ENCODE measurements at regions not wholly inside any gene's neighbourhood (a gene's known extent, or its start where the extent isn't known, plus 50 kb on each side); places are given as distances from the start of the nearest gene placed in this dataset.

DNA sequence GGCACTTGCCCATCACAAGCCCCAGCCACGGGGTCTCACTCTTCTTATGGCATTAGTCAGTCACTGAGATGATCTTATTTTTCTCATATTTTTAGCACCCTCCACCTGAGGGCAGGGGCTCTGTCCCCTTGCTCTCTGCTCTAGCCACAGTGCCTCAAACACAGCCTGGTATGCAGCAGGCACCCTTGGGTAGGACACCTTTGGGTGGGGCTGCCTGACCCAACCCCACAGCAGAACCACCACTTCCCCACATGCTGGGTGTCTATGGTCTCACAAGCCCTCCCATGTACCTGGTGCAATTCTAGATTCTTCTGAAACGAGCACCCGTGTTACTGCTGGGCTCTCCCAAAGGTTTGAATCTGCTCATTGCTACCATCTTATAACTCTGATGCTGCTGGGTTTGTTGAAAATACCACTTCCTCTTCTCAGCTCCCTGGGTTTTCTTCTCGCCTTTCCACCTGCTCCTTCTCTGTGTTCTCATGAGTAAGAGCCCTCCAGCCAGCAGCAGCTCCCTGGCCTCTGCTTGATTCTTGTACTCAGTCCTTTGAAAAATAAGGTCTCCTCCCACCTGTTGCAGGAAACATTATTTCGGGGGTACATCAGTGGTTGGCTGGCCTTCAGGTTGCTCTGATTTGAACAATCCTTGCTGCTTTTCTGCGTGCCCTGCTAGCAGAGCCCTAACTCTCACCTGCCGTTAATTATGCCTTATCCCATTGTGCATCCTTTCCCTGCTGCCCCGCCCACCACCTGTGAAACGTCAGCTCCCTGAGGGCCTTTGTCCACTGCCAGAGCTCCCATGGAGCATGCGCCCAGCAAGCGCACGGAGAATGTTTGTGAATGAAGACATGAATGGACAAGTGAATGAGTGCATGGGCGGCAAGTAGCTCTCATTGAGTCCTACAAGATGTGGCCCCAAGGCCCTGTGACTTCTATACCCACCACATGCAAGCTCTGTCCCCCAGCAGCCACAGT lies 1181.6 kb downstream of the TBC1D22A start:
- TF ChIP-seq RAD21 (IDR thresholded peaks at IDR 0.05; ENCODE audit: low read length) (no peak), SMC3 (IDR thresholded peaks at IDR 0.05; ENCODE audit: low read depth, low read length) (no peak)
- TF ChIP-seq, protein P1, sequence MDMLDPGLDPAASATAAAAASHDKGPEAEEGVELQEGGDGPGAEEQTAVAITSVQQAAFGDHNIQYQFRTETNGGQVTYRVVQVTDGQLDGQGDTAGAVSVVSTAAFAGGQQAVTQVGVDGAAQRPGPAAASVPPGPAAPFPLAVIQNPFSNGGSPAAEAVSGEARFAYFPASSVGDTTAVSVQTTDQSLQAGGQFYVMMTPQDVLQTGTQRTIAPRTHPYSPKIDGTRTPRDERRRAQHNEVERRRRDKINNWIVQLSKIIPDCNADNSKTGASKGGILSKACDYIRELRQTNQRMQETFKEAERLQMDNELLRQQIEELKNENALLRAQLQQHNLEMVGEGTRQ (IDR thresholded peaks at IDR 0.05; ENCODE audit: low read depth, low read length) = no peak
- Histone ChIP-seq H3K27ac (ENCODE audit: insufficient read depth, low read length) (no peak overlapping the region), H3K4me2 (ENCODE audit: low read depth, low read length) (no peak overlapping the region), H2BK5ac (ENCODE audit: low read depth, low read length, poor library complexity, severe bottlenecking) (no peak overlapping the region), H3K36me3 (ENCODE audit: control insufficient read depth, insufficient read depth, low read length) (no peaks in the 10 kb centered on the region), H3K79me1 (ENCODE audit: low read depth in 1 of 2, low read length in 2 of 2) (no peaks in the 10 kb centered on the region), H3K4ac (ENCODE audit: low read depth, low read length) (no peak overlapping the region), H3K9ac (ENCODE audit: low read depth, low read length) (no peak overlapping the region), H4K20me1 (ENCODE audit: insufficient read depth, low read length) (no peaks in the 10 kb centered on the region), H3K9me1 (ENCODE audit: insufficient read depth, low read length) (no peaks in the 10 kb centered on the region), H2BK120ac (ENCODE audit: low read depth, low read length) (no peak overlapping the region), H2AK5ac (ENCODE audit: low read depth, low read length) (no peak overlapping the region), H4K5ac (ENCODE audit: low read depth, low read length) (no peak overlapping the region), H3K4me1 (ENCODE audit: control insufficient read depth, insufficient read depth, low read length) (no peaks in the 10 kb centered on the region), H3K18ac (ENCODE audit: low read depth, low read length) (no peak overlapping the region), H3K56ac (ENCODE audit: extremely low read depth, insufficient read depth, low read length) (no peak overlapping the region), H2BK20ac (ENCODE audit: low read depth, low read length) (no peak overlapping the region), H3K23ac (ENCODE audit: low read depth, low read length) (no peak overlapping the region), H3K9me3 (ENCODE audit: control insufficient read depth, insufficient read depth, low read length) (peaks cover 39% of the 10 kb centered on the region), H3K27me3 (ENCODE audit: control insufficient read depth, insufficient read depth, low read length) (no peaks in the 10 kb centered on the region), H3K4me3 (ENCODE audit: insufficient read depth, low read depth, low read length) (no peak overlapping the region), H4K91ac (ENCODE audit: insufficient read depth, low read depth, low read length) (no peak overlapping the region), H3K14ac (replicated peaks; ENCODE audit: low read depth, low read length) (no peak overlapping the region), H2AK9ac (replicated peaks; ENCODE audit: low read depth, low read length, poor library complexity) (no peak overlapping the region), H2BK15ac (ENCODE audit: low read depth, low read length) (no peak overlapping the region), H2AFZ (replicated peaks; ENCODE audit: low read length, poor library complexity) (no peak overlapping the region), H4K8ac (ENCODE audit: low read depth in 2 of 2, low read length in 2 of 2) (no peak overlapping the region)
- 28% methylated on average over 3 of the region's 13 CpGs; no CpG with 5 or more reads in 1 of the 2 experiments for WGBS, 2 experiments (ENCODE audit: extremely low coverage in 2 of 2, insufficient read length in 1 of 2)
- intact Hi-C loops (cut with micrococcal nuclease) (no loop called here), in situ Hi-C loops (cut with MboI; ENCODE audit: low sequenced_read_pairs) (no loop called here), dilution Hi-C loops (cut with HindIII; ENCODE audit: low sequenced_read_pairs, unreplicated experiment) (no loop called here)
- BruUV-seq (replicated peaks) = no TSS peak
- ChIA-PET CTCF (no interaction called here), POLR2A (ENCODE audit: unreplicated experiment) (no interaction called here)
- DNase-seq (no peak), ATAC-seq (ENCODE audit: low read depth) (no peak)

All from IMR-90 (cell line).